IMR-90 (cell line): ENCODE measurements at regions not wholly inside any gene's neighbourhood (a gene's known extent, or its start where the extent isn't known, plus 50 kb on each side); places are given as distances from the start of the nearest gene placed in this dataset.

Experiments
- BHLHE40 ChIP-seq: fragments of 150-350 bp; IDR thresholded peaks from 2 replicates; pipeline ENCODE4 v1.6.1; 2016; ENCODE audit warnings: mild to moderate bottlenecking, low read depth, low read length
- CEBPB ChIP-seq: IDR thresholded peaks from 2 replicates; pipeline ENCODE4 v1.6.1; 2012; ENCODE audit warnings: low read depth, low read length, improper control_type of control experiment
- CHD1 ChIP-seq: IDR thresholded peaks from 2 replicates; pipeline ENCODE4 v1.6.1; 2012; ENCODE audit warnings: low read depth, low read length, improper control_type of control experiment
- CTCF ChIP-seq: conservative IDR thresholded peaks from 2 replicates; pipeline ENCODE4 v1.5.1; 2012; ENCODE audit warnings: mild to moderate bottlenecking, low read depth, low read length, improper control_type of control experiment
- FOS ChIP-seq: fragments of 150-350 bp; IDR thresholded peaks from 2 replicates; pipeline ENCODE4 v1.6.1; 2016; ENCODE audit warnings: low read depth, low read length
- MAFK ChIP-seq: IDR thresholded peaks from 2 replicates; pipeline ENCODE4 v1.6.1; 2012; ENCODE audit warnings: low read depth, low read length, improper control_type of control experiment
- MAZ ChIP-seq: IDR thresholded peaks from 2 replicates; pipeline ENCODE4 v1.6.1; 2012; ENCODE audit warnings: low read depth, mild to moderate bottlenecking, low read length, improper control_type of control experiment, moderate library complexity, borderline replicate concordance
- MXI1 ChIP-seq: IDR thresholded peaks from 2 replicates; pipeline ENCODE4 v1.6.1; 2012; ENCODE audit warnings: low read depth, mild to moderate bottlenecking, low read length, moderate library complexity, borderline replicate concordance
- POLR2A ChIP-seq: IDR thresholded peaks from 2 replicates; pipeline ENCODE4 v1.6.1; 2012; ENCODE audit warnings: mild to moderate bottlenecking, low read depth, low read length
- RAD21 ChIP-seq: IDR thresholded peaks from 2 replicates; pipeline ENCODE4 v1.6.1; 2012; ENCODE audit warnings: low read length, improper control_type of control experiment
- RCOR1 ChIP-seq: IDR thresholded peaks from 2 replicates; pipeline ENCODE4 v1.6.1; 2012; ENCODE audit warnings: mild to moderate bottlenecking, low read length, improper control_type of control experiment; ENCODE audit not compliant: insufficient replicate concordance
- RFX5 ChIP-seq: IDR thresholded peaks from 2 replicates; pipeline ENCODE4 v1.8.0; 2012; ENCODE audit warnings: low read depth, mild to moderate bottlenecking, low read length, moderate library complexity
- USF2 ChIP-seq: fragments of 150-350 bp; IDR thresholded peaks from 2 replicates; pipeline ENCODE4 v1.6.1; 2017; ENCODE audit warnings: mild to moderate bottlenecking, antibody characterized with exemption, low read length, low read depth

GRCh38 chr15:62445244-62445643 lies 280.2 kb upstream of the C2CD4B start:
- TF ChIP-seq CTCF (no peak), POLR2A (no peak), CHD1 (no peak), MAZ (no peak), MAFK (no peak), MXI1 (no peak), CEBPB (no peak), BHLHE40 (0 out of 2 replicates have a peak, but pooled peaks have one; percentile 12), RFX5 (no peak), RAD21 (no peak), FOS (0 out of 2 replicates have a peak, but pooled peaks have one; percentile 37), USF2 (no peak), RCOR1 (no peak)
